Urinary bladder (tissue), 3 donors: ENCODE measurements at regions not wholly inside any gene's neighbourhood (a gene's known extent, or its start where the extent isn't known, plus 50 kb on each side); places are given as distances from the start of the nearest gene placed in this dataset.

Source experiments
- DNase-seq: peaks from one replicate; pipeline ENCODE4 v3.0.0-alpha.2; 2015; ENCODE audit errors: extremely low spot score
- H3K27ac ChIP-seq: one replicate; pipeline ENCODE4 v1.5.1; 2013; ENCODE audit warnings: low read depth, mild to moderate bottlenecking, moderate library complexity
- H3K36me3 ChIP-seq: one replicate; pipeline ENCODE4 v1.6.1; 2013; ENCODE audit warnings: mild to moderate bottlenecking, moderate library complexity; ENCODE audit not compliant: insufficient read depth
- H3K4me1 ChIP-seq: one replicate; pipeline ENCODE4 v1.6.1; 2013; ENCODE audit warnings: mild to moderate bottlenecking, moderate library complexity; ENCODE audit not compliant: insufficient read depth
- H3K4me3 ChIP-seq: one replicate; pipeline ENCODE4 v1.5.1; 2013; ENCODE audit warnings: low read depth, low read length
- WGBS: extraction: QIAGEN DNeasy Blood & Tissue Kit; methylation state at CpG from one replicate; pipeline ENCODE4 v1.1.7; 2013; 5-methylcytosine and 5-hydroxymethylcytosine counted together
- donor health status: healthy with polysubstance abuse.
- donor health status: healthy.

DNA sequence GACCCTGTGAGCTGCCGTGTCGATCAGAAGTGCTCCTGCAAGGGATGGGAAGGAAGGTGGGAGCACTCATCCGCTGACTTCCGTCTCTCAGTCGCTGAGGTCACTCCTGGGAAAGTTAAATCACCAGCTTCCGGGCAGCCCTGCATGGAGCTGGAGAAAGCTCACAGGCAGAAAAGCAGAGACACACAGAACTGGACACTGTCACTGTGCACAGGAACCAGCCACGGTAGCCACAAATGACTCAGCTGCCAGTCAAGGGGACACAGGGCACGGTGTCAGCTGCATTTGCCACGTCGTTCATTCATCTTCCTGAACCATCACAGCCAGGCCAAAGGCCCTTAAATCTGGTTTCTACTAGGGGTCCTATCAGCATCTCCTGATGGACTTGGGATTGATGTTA lies 226.4 kb upstream of the PSMD7 start:
- no peak for DNase-seq
- 68% methylated on average over 10 of the region's 10 CpGs for WGBS
- Histone ChIP-seq H3K4me1 (no peaks in the 10 kb centered on the region), H3K4me3 (no peak overlapping the region), H3K27ac (no peak overlapping the region), H3K36me3 (no peaks in the 10 kb centered on the region)

DNA sequence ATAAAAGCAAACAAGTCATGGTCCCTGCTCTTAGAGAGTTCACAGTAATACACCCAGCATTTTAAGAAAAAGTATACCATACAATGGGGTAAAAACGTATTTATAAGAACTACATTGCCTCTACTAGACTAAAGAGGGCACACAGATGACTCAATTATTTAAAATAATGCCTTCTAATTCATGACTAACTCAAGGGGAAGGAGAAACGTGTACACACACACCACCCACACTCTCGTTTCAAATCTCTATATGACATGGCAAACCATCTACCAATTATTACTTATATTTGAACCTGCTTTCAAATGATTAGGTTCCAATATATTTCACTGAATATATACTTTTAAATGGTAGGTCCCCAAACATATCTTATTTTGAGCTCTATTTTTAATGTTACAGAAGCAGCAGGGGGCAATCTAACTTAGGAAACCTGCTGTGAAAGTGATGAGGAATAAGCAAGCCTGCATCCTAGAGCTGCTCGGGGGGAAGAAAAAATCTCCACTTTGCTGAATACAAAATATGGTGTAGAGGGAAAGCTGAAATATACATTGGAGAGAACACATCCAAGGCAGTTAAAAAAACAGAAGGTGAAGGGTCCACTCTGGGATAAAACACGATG lies 232.4 kb upstream of the PSMD7 start:
- no peak for DNase-seq
- WGBS: 48% methylated on average over 5 of the region's 5 CpGs

DNA sequence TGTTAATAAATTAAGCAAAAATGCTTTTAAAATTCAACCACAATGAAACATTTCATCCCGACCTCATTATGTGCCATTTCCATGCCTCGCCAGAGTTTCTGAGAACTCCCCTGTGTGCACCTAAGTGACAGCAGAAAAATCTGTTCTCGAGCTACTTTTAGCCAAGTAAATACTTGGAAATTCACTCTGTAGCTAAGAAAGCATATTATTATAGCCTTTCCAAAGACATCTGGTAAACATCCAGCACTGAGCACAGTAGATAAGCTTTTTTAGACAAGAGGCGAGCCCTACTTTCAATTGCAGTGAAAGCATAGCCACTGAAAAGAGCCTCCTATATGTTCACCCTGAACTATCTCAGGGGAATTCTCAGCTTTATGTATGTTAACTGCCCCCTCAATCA lies 242.8 kb upstream of the PSMD7 start:
- no peaks in the 10 kb centered on the region for H3K36me3 ChIP-seq
- 25% methylated on average over 4 of the region's 4 CpGs for WGBS
- peak; percentile 29 for DNase-seq
- no peak overlapping the region for H3K27ac ChIP-seq
- no peaks in the 10 kb centered on the region for H3K4me1 ChIP-seq
- no peak overlapping the region for H3K4me3 ChIP-seq

More for the DNA sequence above, 232.4 kb upstream of the PSMD7 start:
- Histone ChIP-seq H3K36me3 (no peaks in the 10 kb centered on the region), H3K4me3 (no peak overlapping the region), H3K27ac (no peak overlapping the region), H3K4me1 (no peaks in the 10 kb centered on the region)

DNA sequence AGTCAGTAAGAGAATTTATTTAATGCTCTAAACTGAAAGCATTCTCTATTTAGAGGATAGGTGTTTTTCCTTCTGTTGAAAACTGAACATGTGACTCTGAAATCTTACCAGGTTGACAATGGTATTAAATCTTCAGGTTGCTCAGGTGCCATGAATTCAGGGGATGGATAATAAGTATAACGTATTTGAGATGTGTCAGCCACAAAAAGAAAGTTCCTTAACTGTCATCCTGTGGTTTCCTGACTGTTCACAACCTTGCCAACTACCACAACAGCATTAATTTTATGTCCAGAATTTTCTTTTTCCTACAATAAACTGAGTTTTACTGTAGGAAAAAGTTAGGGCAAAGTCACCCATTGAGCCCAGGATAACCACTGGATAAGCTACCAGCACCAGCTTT lies 243.3 kb upstream of the PSMD7 start:
- Histone ChIP-seq H3K36me3 (no peaks in the 10 kb centered on the region), H3K27ac (no peak overlapping the region), H3K4me3 (no peak overlapping the region), H3K4me1 (no peaks in the 10 kb centered on the region)
- WGBS: 39% methylated on average over 1 of the region's 1 CpG
- DNase-seq: no peak

DNA sequence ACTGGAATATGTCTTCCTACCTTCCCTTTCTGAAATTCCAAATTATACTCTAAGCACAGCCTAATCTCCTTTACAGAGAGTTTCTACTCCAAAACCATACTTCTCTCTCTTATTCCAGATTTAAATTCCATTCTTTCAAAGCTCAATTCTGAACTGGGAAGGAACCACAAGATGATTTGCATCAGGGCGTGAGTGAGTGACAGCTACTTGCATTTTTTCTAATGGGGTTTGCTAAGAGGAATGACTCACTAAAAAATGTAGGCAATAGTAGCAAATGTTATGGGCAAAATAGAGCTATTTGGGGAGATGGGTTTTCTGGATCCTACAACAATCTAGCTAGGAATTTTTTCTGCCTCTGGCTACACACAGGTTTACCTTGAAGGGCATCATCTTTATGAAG lies 244.6 kb upstream of the PSMD7 start:
- 81% methylated on average over 1 of the region's 1 CpG for WGBS

DNA sequence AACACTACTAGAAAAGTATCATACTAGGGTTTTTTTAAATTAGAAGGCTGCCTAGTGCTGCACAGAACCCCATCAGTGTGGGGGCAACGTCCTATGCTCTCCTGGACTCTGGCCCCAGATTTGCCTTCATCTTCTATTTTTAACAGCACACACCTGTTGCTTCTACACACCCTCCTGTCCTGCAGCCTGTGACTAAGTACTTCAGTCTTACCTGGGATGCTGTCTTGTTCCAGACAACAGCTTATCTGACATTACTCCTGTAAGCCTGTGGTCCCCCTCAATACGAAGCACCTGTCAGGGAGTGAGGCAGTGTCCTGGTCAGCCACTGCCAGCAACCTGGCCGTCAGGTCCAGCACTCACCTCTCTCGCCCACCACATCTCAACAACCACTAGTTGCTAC lies 247.6 kb upstream of the PSMD7 start:
- H3K27ac ChIP-seq: no peak overlapping the region
- H3K4me3 ChIP-seq: no peak overlapping the region
- no peaks in the 10 kb centered on the region for H3K36me3 ChIP-seq
- DNase-seq: no peak
- no peaks in the 10 kb centered on the region for H3K4me1 ChIP-seq
- WGBS: 91% methylated on average over 4 of the region's 4 CpGs

More for the DNA sequence above, 244.6 kb upstream of the PSMD7 start:
- Histone ChIP-seq H3K36me3 (no peaks in the 10 kb centered on the region), H3K4me1 (no peaks in the 10 kb centered on the region), H3K27ac (no peak overlapping the region), H3K4me3 (no peak overlapping the region)
- no peak for DNase-seq

DNA sequence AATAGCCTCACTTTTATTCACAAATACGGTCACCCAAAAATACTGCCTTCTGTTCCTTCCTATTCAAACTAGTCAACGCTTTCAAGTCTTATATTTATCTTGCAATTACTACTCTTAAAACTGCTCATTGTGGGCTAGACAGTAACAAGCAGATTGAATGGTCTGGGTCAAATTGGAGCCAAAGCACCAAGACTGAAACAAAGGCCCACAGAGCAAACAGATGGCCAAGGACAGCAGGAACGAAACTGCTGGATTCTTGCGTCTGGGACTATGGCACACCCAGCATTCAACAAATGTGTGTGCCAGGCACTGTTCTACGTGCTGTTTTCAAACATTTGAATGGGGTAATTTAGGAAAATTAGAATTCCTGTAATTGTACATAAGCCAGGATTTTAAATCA lies 250.1 kb upstream of the PSMD7 start:
- no peak for DNase-seq
- no peak overlapping the region for H3K27ac ChIP-seq
- WGBS: 84% methylated on average over 5 of the region's 5 CpGs
- no peaks in the 10 kb centered on the region for H3K36me3 ChIP-seq
- H3K4me3 ChIP-seq: no peak overlapping the region
- no peaks in the 10 kb centered on the region for H3K4me1 ChIP-seq

DNA sequence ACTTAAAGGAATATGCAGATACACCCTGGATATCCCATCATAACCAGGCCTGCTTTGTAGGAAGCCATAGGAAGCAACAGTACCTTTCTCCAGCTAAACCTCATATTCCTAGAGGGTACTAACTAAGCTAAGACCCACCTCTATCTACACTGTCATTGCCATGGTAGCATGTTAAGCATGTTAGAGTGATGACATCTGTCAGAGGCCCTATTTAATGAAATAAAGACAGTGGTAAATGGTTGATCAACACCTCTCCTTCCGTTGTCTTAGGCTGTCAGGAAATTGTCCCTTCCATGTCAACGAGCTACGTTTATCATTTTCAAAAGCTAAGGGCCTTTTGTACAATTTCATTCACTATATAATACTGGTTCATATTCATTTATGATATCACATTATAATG lies 251.1 kb upstream of the PSMD7 start:
- 91% methylated on average over 3 of the region's 3 CpGs for WGBS
- Histone ChIP-seq H3K4me1 (no peaks in the 10 kb centered on the region), H3K36me3 (no peaks in the 10 kb centered on the region), H3K27ac (no peak overlapping the region), H3K4me3 (no peak overlapping the region)
- no peak for DNase-seq

DNA sequence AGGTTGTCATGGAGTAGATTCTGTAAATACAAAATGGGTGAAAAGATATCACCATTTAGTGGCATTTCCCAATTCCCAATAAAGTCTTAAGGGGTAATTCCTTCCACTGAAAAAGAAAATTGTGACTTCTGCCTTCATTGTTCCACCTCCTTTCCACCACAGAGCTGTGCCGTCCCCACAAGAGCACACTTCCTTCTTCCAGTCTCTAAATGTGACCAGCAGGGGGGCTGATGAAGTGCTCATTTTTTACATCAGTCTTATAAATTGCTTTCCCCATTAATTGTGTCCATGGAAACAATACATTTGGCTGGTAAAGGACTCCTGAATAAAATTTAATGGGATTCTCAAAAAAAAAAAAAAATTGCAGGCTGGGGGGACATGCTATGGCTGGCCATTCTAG lies 260.8 kb upstream of the PSMD7 start:
- WGBS: 16% methylated on average over 1 of the region's 1 CpG
- Histone ChIP-seq H3K27ac (no peak overlapping the region), H3K4me1 (no peaks in the 10 kb centered on the region), H3K36me3 (no peaks in the 10 kb centered on the region), H3K4me3 (no peak overlapping the region)
- no peak for DNase-seq

DNA sequence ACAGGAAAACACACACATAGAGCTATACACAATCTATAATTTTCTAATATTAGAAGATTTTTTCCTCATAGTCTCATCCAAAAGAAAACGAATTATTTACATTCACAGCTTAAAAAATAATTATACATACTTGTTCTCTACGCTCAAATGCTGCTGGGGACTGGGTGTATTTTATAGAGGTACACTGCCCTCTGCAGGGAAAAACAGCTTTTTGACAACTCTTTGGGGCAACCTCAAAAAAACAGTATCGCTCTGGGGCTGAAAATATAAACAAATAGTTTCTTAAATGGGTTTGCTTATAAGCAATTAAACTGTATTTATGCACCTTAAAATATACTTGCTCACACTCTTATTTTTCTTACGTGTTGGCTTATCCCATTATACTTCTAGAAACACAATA lies 261.8 kb upstream of the PSMD7 start:
- DNase-seq: peak; percentile 18
- Histone ChIP-seq H3K27ac (no peak overlapping the region), H3K4me1 (no peaks in the 10 kb centered on the region), H3K36me3 (no peaks in the 10 kb centered on the region), H3K4me3 (no peak overlapping the region)
- 17% methylated on average over 4 of the region's 4 CpGs for WGBS

DNA sequence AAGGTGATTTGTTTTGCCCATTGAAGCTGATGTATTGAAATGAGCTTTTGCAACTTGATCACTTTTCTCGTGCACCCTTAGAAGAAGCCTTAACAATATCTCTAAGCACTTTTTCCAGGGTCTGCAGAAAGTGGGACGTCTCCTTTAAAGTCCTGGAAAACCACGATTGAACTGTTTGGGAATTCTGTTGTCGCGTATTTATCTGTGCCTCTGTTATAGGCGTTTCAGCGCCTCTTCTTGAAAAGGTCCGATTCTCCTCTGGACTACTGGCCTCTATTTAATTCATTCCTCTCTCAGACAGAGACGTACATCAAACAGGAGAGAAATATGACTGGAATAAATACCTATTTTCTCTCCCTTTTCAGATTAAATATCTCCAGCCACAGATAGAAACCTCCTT lies 262.4 kb upstream of the PSMD7 start:
- Histone ChIP-seq H3K27ac (no peak overlapping the region), H3K4me1 (no peaks in the 10 kb centered on the region), H3K4me3 (no peak overlapping the region), H3K36me3 (no peaks in the 10 kb centered on the region)
- DNase-seq: no peak
- whole genome bisulfite sequencing: 42% methylated on average over 9 of the region's 9 CpGs

DNA sequence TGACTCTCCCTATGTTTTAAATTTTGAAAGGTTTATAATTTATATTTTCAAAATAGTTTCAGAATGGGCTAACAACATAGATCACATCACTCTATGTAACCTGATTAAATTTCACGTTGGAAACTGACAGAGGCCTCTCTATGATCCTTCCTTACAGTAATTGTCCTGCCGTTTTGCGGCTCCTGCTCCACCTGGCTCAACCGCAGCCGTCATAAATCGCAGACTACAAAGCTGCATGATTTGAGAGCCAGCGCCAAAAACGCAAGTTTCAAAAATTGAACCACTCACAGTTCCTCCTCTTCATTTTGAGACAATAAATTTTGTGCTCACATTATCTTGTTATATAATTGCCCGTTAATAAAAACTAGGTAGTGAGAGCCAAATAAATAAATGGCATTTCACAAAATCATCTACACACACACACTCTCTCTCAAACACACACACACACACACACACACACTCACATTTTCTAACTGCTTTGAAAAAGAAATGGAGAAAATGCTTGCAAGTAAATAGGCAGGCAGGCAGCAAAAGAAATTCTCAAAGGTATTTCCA lies 263.1 kb upstream of the PSMD7 start:
- DNase-seq: no peak
- WGBS: 42% methylated on average over 9 of the region's 9 CpGs
- no peak overlapping the region for H3K27ac ChIP-seq
- no peaks in the 10 kb centered on the region for H3K36me3 ChIP-seq
- no peak overlapping the region for H3K4me3 ChIP-seq
- H3K4me1 ChIP-seq: no peaks in the 10 kb centered on the region

DNA sequence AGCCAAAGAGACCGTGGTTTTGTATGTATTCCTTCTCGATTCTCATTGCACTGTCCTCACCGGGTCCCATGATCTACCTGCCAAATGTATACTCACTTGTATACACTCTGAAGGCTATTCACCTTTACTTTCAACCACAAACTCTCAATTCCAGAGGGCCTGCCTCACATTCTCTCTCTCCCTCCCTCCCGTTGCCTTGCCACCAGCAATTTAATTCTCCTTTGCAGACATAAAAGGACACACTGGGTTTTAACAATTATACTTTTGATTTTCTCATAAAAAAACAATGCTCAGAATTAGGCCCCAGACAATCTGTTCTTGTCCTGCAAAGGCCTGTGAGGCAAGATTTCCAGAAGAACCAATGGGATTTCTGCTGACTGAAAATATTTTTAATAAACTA lies 265.1 kb upstream of the PSMD7 start:
- Histone ChIP-seq H3K27ac (no peak overlapping the region), H3K4me3 (no peak overlapping the region), H3K36me3 (no peaks in the 10 kb centered on the region), H3K4me1 (no peaks in the 10 kb centered on the region)
- 85% methylated on average over 4 of the region's 4 CpGs for WGBS
- DNase-seq: no peak

DNA sequence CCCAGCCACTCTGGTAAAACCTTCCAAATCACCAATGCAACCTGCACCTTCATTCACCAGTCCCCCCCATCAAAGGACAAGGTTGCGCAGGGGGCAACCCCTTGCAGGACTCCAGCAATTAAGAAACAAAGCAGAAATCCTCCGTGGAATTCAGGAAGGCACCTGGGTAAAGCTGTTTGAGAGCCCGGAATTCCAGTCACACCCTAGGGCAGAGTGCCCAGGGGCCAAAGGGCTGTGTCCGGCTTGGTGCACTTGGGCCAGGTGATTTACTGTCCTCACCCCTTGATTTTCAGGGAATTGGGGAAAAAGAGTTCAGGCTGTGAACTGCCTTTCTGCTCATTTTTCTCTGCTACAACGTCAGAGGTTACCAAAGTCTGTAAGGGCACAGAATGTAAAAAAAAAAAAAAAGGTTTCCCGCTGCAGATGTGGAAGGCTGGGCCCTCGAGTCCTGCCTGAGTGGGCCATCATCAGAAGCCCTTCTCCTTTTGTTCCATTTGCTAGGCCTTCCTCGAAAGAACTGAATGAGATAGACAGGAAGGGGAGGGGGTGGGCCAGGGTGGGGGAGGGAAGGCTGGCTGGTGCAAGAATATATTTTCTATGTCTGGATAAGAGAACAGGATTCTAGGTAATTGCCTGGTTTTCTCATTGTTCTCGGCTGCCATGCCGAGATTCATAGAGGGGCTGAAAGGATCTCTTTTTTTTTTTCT lies 266.5 kb upstream of the PSMD7 start:
- no peak for DNase-seq
- H3K27ac ChIP-seq: no peak overlapping the region
- WGBS: 73% methylated on average over 10 of the region's 10 CpGs

More for the DNA sequence above, 266.5 kb upstream of the PSMD7 start:
- Histone ChIP-seq H3K36me3 (no peaks in the 10 kb centered on the region), H3K4me1 (no peaks in the 10 kb centered on the region), H3K4me3 (no peak overlapping the region)
